ENCODE measurements at regions not wholly inside any gene's neighbourhood (a gene's known extent, or its start where the extent isn't known, plus 50 kb on each side); places are given as distances from the start of the nearest gene placed in this dataset.

DNA sequence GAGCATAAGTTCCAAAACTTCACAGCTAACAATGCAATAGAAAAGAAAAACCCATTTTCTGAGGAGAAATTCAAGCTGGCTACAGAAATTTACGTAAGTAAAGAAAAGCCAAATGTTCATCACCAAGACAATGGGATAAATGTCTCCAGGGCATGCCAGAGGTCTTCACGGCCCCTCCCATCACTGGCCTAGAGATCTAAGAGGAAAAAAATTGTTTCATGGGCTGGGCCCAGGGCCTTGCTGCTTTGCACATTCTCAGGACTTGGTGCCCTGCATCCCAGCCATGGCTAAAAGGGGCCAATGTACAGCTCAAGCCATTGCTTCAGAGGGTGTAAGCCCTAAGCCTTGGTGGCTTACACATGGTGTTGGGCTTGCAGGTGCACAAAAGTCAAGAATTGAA, 443.6 kb downstream of the ELAVL2 start:
- no peak overlapping the region for H3K4me3 ChIP-seq (ENCODE audit: low read depth, low read length)
- H3K9me3 ChIP-seq, result no peaks in the 10 kb centered on the region
- TF ChIP-seq, protein P1, sequence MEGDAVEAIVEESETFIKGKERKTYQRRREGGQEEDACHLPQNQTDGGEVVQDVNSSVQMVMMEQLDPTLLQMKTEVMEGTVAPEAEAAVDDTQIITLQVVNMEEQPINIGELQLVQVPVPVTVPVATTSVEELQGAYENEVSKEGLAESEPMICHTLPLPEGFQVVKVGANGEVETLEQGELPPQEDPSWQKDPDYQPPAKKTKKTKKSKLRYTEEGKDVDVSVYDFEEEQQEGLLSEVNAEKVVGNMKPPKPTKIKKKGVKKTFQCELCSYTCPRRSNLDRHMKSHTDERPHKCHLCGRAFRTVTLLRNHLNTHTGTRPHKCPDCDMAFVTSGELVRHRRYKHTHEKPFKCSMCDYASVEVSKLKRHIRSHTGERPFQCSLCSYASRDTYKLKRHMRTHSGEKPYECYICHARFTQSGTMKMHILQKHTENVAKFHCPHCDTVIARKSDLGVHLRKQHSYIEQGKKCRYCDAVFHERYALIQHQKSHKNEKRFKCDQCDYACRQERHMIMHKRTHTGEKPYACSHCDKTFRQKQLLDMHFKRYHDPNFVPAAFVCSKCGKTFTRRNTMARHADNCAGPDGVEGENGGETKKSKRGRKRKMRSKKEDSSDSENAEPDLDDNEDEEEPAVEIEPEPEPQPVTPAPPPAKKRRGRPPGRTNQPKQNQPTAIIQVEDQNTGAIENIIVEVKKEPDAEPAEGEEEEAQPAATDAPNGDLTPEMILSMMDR (IDR thresholded peaks at IDR 0.05; ENCODE audit: low read depth, low read length), result no peak
- H3K4me1 ChIP-seq, result no peaks in the 10 kb centered on the region
- no peak for DNase-seq
- H3K27me3 ChIP-seq, result no peaks in the 10 kb centered on the region
- no peaks in the 10 kb centered on the region for H3K36me3 ChIP-seq

DNA sequence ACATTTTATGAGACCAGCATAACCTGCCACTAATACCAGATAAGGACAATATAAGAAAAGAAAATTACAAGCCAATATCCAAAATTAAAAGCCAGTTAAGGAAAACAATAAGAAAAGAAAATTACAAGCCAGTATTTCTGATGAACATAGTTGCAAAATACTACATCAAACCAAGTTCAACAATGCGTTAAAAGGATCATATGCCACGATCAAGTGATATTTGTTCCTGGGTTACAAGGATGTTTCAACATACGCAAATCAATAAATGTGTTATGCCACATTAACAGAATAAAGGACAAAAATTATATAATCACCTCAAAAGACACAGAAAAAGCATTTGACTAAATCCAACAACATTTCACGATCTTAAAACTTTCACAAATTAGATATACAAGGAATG, 431.9 kb downstream of the ELAVL2 start:
- Histone ChIP-seq H3K36me3 (no peaks in the 10 kb centered on the region), H3K4me1 (no peaks in the 10 kb centered on the region), H3K9me3 (no peaks in the 10 kb centered on the region), H3K4me3 (ENCODE audit: low read depth, low read length) (no peak overlapping the region), H3K27me3 (no peaks in the 10 kb centered on the region)
- no peak for DNase-seq
- TF ChIP-seq, protein P1 (IDR thresholded peaks at IDR 0.05; ENCODE audit: low read depth, low read length), result no peak

DNA sequence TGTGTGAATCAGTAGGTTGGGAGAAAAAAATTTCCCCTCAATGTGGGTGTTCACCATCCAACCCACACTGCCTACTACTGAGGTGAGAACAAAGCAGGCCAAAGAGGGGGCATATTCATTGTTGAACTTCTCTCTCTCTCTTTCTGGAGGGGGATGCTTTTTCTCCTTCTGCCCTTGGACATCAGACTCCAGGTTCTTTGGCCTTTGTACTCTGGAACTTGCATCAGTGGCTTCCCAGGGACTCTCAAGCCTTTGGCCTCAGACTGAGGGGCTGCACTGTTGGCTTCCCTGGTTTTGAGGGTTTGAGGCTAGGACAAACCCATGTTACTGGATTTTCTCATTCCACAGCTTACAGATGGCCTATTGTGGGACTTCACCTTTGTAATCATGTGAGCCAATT, 417.2 kb downstream of the ELAVL2 start:
- DNase-seq, result no peak
- Histone ChIP-seq H3K27me3 (no peaks in the 10 kb centered on the region), H3K4me1 (no peaks in the 10 kb centered on the region), H3K4me3 (ENCODE audit: low read depth, low read length) (no peak overlapping the region), H3K36me3 (no peaks in the 10 kb centered on the region), H3K9me3 (no peaks in the 10 kb centered on the region; the same call in 1 of the 2 replicates)
- TF ChIP-seq, protein P1 (IDR thresholded peaks at IDR 0.05; ENCODE audit: low read depth, low read length), result no peak

DNA sequence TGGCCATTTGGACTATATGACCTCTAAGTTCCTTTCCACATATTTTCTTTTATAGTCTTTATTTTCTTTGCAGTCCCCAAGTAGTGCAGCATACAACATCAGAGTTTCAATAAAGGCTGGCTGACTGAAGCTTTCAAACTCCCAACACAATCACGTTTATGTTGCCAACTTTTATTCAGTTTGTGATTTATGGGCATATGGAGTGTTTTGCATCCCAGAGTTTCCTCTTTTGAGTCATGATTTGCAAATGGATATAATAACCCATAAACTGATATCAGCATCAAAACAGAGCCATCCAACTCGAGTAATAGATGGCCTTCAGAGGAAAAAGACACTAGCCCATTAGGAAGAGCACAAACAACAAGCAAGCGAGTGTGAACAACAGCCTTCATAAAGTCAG, 414.0 kb downstream of the ELAVL2 start:
- no peaks in the 10 kb centered on the region for H3K4me1 ChIP-seq
- H3K9me3 ChIP-seq, result no peaks in the 10 kb centered on the region; the same call in 1 of the 2 replicates
- no peaks in the 10 kb centered on the region for H3K36me3 ChIP-seq
- H3K4me3 ChIP-seq (ENCODE audit: low read depth, low read length), result no peak overlapping the region
- DNase-seq, result no peak
- TF ChIP-seq, protein P1 (IDR thresholded peaks at IDR 0.05; ENCODE audit: low read depth, low read length), result no peak
- H3K27me3 ChIP-seq, result no peaks in the 10 kb centered on the region

DNA sequence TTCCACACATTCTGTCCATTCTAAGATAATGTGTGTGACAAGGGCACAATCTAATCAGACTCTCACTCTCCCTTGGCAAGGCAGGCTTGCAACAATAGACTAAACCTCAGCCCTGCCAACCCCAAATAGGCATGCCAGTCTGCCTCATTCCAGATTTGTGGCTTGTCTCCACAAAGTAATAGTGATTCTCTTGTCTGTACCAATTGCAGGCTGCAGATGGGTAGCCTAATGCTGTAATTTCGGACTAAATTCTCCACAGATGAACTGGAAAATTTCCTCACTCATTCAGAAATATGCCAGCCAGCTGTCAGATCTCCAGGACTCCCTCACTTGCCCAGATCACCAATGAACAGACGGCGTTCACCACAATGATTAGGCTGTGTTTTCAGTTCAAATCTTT, 413.6 kb downstream of the ELAVL2 start:
- no peak overlapping the region for H3K4me3 ChIP-seq (ENCODE audit: low read depth, low read length)
- no peaks in the 10 kb centered on the region for H3K36me3 ChIP-seq
- H3K9me3 ChIP-seq, result no peaks in the 10 kb centered on the region; the same call in 1 of the 2 replicates
- DNase-seq, result no peak
- no peaks in the 10 kb centered on the region for H3K27me3 ChIP-seq
- no peaks in the 10 kb centered on the region for H3K4me1 ChIP-seq
- TF ChIP-seq, protein P1 (IDR thresholded peaks at IDR 0.05; ENCODE audit: low read depth, low read length), result no peak

DNA sequence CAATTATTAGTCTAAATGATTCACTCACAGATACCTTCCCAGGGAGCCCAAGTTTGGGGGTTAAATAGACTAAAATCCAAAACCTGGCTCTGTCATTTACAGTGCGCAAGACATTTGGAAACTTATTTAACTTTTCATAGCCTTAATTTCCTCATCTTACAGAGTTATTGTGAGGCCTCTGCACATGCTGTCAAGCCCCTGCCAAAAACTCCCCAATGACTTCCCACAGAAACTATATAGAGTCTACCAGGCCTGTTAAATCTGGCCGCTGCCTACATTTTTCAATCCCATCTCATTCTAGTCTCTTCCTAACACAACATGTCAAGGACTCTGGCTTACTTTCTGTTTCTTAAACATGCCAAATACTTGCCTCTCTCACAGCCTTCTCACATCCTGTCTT, 412.5 kb downstream of the ELAVL2 start:
- H3K4me3 ChIP-seq (ENCODE audit: low read depth, low read length), result no peak overlapping the region
- DNase-seq, result no peak
- TF ChIP-seq, protein P1 (IDR thresholded peaks at IDR 0.05; ENCODE audit: low read depth, low read length), result no peak
- H3K27me3 ChIP-seq, result no peaks in the 10 kb centered on the region
- no peaks in the 10 kb centered on the region; the same call in 1 of the 2 replicates for H3K9me3 ChIP-seq
- H3K36me3 ChIP-seq, result no peaks in the 10 kb centered on the region
- H3K4me1 ChIP-seq, result no peaks in the 10 kb centered on the region
